ENCODE measurements at regions not wholly inside any gene's neighbourhood (a gene's known extent, or its start where the extent isn't known, plus 50 kb on each side); places are given as distances from the start of the nearest gene placed in this dataset.

GRCh38 chr3:146796078-146796477 is 190.9 kb upstream of the PLSCR5 start:
- DNase-seq (ENCODE audit: low read depth) = no peak
- TF ChIP-seq CTCF (IDR thresholded peaks at IDR 0.05; ENCODE audit: insufficient read depth, low read depth, low read length, missing control alignments) = no peak
- no peak overlapping the region for H3K4me3 ChIP-seq (ENCODE audit: low read depth, low read length)

GRCh38 chr3:146783446-146783845 is 178.3 kb upstream of the PLSCR5 start:
- TF ChIP-seq CTCF (IDR thresholded peaks at IDR 0.05; ENCODE audit: insufficient read depth, low read depth, low read length, missing control alignments) = no peak
- DNase-seq (ENCODE audit: low read depth) = no peak

GRCh38 chr3:146781606-146782005 is 176.5 kb upstream of the PLSCR5 start:
- DNase-seq (ENCODE audit: low read depth) = no peak
- no peak overlapping the region for H3K4me3 ChIP-seq (ENCODE audit: low read depth, low read length)

More at GRCh38 chr3:146783446-146783845, 178.3 kb upstream of the PLSCR5 start:
- H3K4me3 ChIP-seq (ENCODE audit: low read depth, low read length) = no peak overlapping the region

GRCh38 chr3:146781059-146781458 is 175.9 kb upstream of the PLSCR5 start:
- DNase-seq (ENCODE audit: low read depth) = no peak
- no peak for TF ChIP-seq CTCF (IDR thresholded peaks at IDR 0.05; ENCODE audit: insufficient read depth, low read depth, low read length, missing control alignments)

More at GRCh38 chr3:146781606-146782005, 176.5 kb upstream of the PLSCR5 start:
- no peak for TF ChIP-seq CTCF (IDR thresholded peaks at IDR 0.05; ENCODE audit: insufficient read depth, low read depth, low read length, missing control alignments)

GRCh38 chr3:146780251-146780650 is 175.1 kb upstream of the PLSCR5 start:
- DNase-seq (ENCODE audit: low read depth) = no peak
- TF ChIP-seq CTCF (IDR thresholded peaks at IDR 0.05; ENCODE audit: insufficient read depth, low read depth, low read length, missing control alignments) = no peak
- H3K4me3 ChIP-seq (ENCODE audit: low read depth, low read length) = no peak overlapping the region

More at GRCh38 chr3:146781059-146781458, 175.9 kb upstream of the PLSCR5 start:
- H3K4me3 ChIP-seq (ENCODE audit: low read depth, low read length) = no peak overlapping the region

- no peak overlapping the region for H3K4me3 ChIP-seq (ENCODE audit: low read depth, low read length)
- DNase-seq (ENCODE audit: low read depth) = no peak
- TF ChIP-seq CTCF (IDR thresholded peaks at IDR 0.05; ENCODE audit: insufficient read depth, low read depth, low read length, missing control alignments) = no peak
Observed at GRCh38 chr3:146777941-146778340, 172.8 kb upstream of the PLSCR5 start.

- no peak overlapping the region for H3K4me3 ChIP-seq (ENCODE audit: low read depth, low read length)
- DNase-seq (ENCODE audit: low read depth) = no peak
- no peak for TF ChIP-seq CTCF (IDR thresholded peaks at IDR 0.05; ENCODE audit: insufficient read depth, low read depth, low read length, missing control alignments)
Observed at GRCh38 chr3:146772211-146772743, 167.1 kb upstream of the PLSCR5 start.

All from GM12865 (cell line).